HL-60 (cell line): ENCODE measurements at regions not wholly inside any gene's neighbourhood (a gene's known extent, or its start where the extent isn't known, plus 50 kb on each side); places are given as distances from the start of the nearest gene placed in this dataset.

ENCODE experiments used
- GABPA ChIP-seq: IDR thresholded peaks from 2 replicates; pipeline ENCODE4 v1.6.1; 2012; ENCODE audit warnings: low read depth
- POLR2AphosphoS5 ChIP-seq: IDR thresholded peaks from 2 replicates; pipeline ENCODE4 v1.6.1; 2012; ENCODE audit warnings: low read depth
- SPI1 ChIP-seq: IDR thresholded peaks from 2 replicates; pipeline ENCODE4 v1.6.1; 2012; ENCODE audit warnings: low read depth, mild to moderate bottlenecking, borderline replicate concordance
- TF ChIP-seq, protein P1 (sequence below): IDR thresholded peaks from one replicate; pipeline ENCODE4 v1.5.1; 2011; ENCODE audit warnings: low read length, control low read depth, inconsistent platforms; ENCODE audit not compliant: insufficient read depth

DNA sequence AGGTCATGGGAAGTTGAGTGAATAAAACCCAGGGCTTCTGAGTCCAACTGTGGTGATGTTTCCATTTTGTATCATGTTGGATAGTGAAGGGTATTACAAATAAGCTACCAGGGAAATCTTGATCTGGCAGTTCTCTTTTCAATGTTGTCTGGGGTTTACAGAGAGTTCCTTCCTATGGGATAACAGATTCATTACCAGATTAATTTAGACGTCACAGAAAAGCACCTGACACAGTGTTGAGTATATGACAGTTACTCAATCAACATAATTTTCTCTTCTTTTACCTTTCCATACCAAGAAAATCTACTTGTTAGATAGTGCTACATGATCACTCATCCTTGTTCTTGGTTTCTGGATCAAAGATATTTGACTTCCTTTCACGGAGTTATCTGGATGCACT lies 270.9 kb downstream of the ACTL7B start:
- TF ChIP-seq, protein P1, sequence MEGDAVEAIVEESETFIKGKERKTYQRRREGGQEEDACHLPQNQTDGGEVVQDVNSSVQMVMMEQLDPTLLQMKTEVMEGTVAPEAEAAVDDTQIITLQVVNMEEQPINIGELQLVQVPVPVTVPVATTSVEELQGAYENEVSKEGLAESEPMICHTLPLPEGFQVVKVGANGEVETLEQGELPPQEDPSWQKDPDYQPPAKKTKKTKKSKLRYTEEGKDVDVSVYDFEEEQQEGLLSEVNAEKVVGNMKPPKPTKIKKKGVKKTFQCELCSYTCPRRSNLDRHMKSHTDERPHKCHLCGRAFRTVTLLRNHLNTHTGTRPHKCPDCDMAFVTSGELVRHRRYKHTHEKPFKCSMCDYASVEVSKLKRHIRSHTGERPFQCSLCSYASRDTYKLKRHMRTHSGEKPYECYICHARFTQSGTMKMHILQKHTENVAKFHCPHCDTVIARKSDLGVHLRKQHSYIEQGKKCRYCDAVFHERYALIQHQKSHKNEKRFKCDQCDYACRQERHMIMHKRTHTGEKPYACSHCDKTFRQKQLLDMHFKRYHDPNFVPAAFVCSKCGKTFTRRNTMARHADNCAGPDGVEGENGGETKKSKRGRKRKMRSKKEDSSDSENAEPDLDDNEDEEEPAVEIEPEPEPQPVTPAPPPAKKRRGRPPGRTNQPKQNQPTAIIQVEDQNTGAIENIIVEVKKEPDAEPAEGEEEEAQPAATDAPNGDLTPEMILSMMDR: no peak
- TF ChIP-seq SPI1: no peak
- TF ChIP-seq GABPA: no peak
- no peak for TF ChIP-seq POLR2AphosphoS5
